ENCODE measurements at regions not wholly inside any gene's neighbourhood (a gene's known extent, or its start where the extent isn't known, plus 50 kb on each side); places are given as distances from the start of the nearest gene placed in this dataset.

DNA sequence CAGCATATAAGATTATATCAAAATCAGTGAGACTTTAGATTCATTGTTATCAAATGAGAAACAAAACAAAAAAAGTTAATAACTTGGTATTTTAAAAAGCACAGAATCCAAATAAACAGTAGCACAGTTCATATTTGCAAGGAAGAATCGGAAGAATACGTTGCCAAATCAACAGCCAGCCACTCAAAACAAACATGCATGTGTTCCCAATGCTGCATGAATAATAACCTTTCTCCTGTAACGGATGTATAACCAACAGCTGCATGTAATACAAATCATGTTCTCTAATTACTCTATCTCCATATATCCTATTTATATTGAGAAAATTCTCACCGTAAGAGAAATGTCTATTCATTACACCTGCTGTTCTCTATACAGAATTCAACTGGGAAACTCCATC is 98.9 kb upstream of the FOXD3 start:
- no peak for DNase-seq

DNA sequence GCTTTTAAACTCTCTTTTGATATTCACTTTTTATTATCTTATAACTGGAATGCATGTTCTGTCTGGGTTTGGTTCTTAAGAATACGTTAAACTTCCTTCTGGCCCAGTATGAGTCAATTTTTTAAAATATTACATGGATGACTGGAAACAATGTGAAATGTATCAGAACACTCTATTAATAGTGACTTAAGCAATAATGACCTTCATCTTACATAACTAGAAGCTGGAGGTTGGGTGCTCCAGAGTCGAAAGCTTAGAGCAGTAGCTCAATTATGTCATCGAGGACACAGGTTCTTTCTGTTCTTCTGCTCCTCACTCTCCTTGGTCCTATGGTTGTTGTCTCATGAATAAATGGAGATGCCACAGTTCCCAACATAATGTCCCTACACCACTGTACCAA is 91.6 kb upstream of the FOXD3 start:
- no peak for DNase-seq

DNA sequence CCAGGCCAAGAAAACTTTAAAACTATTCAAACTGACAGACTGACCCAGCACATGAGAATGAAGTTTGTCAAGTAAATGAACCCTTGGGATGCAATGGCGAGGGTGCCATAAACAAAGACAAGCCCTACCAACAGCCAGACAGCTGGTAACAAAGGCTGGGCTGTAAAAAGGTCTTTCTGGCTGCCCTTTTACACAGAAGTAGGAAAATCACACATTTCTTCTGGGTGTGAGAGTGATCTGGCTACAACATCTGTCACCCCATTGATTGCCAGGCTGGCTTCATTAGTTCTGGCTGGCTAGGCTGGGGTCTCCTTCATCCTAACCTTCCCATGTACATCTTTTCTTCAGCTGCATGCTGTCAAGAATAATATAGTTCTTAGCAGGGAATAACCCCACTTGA is 83.6 kb upstream of the FOXD3 start:
- no peak for DNase-seq

DNA sequence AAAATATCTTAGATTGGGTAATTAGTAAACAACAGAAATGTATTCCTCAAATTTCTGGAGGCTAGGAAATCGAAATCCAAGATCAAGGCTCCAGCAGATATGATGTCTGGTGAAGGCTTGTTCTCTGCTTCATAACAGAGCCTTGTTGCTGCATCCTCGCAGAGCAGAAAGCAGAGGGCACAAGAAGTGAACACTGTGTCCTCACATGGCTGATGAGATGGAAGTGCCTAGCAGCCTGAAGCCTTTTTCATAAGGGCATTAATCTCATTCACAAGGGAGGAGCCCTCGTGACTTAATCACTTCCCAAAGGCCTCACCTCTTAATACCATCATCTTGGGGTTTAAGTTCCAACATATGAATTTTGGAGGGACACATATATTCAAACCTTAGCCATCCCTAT is 77.2 kb upstream of the FOXD3 start:
- no peak for DNase-seq

DNA sequence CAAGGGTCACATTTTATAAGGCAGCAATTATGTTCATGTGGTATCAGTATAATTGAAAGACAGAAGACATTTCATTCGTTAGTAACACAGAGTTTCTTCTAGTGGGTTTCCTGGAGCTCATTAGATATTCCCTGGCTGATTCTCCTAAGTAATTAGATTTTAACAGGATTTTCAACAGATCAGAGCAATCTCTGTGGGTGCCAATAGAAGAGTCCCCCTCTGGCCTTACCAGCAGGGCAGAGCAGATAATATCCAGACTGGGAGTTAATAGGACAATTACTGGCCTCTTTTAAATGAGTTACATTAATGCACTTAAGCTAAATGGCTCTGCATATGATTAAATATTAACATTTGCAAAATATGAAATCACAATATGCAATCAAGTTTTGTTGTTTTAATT is 74.2 kb upstream of the FOXD3 start:
- no peak for DNase-seq

DNA sequence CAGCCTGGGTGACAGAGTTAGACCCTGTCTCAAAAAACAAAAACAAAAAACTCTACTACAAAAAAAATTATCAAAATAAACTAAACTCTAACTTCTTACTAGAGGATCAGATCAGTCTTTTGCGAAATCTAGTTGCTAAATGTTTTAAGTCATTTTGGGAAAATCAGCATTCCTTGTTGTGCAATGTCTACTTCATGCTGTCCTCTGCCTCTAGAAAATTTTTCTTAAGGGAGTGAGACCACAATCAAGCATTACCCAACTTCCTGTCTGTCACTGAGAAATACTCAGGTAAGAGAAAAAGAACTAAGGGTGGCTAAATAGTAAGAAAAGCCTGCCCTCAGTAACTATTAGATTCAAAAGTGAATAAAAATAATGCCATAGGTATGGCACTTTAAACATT is 67.2 kb upstream of the FOXD3 start:
- DNase-seq: no peak

DNA sequence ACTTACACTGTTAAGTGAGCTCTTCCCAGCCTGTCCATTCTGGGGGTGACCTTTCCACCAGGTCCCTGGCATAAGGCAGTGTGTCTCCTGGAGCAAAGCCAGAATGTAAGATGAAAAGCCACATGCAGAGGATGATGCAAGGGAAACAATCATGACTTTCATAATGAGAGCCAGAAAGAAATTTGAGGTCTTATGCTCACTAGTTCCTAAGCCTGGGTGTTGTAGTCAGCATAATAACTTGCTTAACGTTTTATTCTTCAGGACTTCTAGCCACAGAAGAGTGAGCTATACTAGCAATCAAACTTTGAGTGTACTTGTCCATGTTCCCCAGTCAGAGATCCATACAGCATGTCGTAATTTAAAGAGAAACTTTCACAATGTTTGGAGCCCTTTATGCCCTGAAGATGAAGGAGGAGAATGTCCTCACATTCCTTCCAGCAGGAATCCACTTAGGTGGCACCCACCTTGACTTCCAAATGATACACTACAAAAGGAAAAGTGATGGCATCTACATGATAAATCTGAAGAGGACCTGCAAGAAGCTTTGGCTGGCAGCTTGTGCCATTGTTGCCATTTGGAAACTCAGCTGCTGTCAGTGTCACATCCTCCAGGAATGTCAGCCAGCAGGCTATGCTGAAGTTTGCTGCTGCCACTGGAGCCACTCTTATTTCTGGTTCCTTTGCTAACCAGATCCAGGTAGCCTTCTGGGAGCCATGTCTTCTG is 60.5 kb upstream of the FOXD3 start:
- peak; percentile 20 for DNase-seq

DNA sequence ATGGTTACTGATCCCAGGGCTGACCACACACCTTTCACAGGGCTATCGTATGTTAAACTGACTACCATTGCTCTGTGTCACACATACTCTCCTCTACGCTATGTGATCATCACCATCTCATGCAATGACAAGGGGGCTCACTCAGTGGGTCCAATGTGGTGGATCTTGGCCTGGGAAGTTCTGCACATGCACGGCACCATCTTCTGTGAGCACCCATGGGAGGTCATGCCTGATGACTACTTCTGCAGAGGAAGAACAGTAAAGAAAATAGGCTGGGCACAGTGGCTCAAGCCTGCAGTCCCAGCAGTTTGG is 60.0 kb upstream of the FOXD3 start:
- DNase-seq: no peak

DNA sequence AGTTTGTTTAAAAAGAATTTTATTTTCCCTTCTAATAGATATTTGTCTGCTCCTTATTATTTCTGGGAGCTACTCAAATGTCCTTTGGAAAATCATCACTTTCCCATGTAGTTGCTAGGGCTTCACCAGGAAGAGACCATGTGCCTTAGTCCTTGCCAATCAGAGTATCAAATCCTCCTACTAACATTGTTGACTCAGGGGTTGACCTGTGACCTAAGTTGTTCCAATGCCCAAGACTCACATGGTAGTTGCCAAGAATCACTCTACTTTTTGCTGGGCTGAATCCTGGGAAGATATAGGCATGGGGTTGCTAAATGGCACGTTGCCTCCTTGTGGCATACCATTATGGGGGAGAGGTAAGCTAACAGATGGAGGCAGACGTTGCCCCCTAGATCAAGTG is 58.2 kb upstream of the FOXD3 start:
- no peak for DNase-seq

DNA sequence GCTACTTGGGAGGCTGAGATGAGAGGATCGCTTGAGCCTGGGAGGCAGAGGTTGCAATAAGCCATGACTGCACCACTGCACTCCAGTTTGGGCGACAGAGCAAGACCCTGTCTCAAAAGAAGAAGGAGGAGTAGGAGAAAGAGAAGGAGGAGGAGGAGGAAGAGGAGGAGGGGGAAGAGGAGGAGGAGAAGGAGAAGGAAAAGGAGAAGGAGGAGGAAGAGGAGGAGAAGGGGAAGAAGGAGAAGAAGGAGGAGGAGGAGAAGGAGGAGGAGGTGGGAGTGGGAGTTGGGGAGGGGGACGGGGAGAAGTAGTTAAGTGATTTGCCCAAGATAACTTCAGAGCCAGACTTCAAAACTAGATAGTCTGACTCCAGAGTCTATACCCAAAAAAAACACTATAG is 55.5 kb upstream of the FOXD3 start:
- DNase-seq: no peak

DNA sequence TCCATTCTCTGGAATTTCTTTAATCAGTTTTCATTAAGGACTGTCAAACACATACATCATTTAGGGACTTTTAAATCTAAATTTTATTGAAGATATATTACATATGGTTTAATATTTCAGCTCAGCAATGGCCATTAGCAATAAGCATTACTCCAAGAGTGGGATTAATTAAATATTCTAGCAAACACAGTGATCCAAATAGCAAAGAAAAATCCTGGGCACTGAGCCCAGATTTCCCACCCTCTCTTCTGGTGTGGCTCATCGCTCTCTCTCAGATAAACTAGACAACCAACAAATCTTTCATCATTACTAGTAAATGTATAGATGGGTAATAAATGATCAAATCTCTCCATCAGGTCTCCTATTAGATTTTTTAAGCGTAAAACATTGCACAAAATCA is 53.5 kb upstream of the FOXD3 start:
- DNase-seq: no peak

DNA sequence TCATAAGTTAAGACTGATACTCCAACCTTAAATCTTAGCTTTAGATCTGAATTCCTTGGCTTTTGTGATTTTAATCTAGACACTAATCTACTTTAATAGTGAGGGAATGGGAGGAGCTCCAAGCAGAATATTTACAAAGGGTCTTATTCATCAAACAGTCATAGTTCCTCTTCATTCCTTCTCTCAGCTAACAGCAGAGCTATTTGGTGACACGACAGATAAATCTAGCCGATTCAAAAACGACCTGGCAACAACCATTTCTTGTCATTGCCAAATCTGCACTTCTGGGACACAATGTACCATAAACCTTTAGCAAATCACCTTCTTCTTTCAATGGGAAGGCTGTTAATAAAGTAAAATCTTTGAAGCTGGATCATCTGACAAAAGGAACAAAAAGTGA is 52.8 kb upstream of the FOXD3 start:
- no peak for DNase-seq
